WI38 (cell line): ENCODE measurements at regions not wholly inside any gene's neighbourhood (a gene's known extent, or its start where the extent isn't known, plus 50 kb on each side); places are given as distances from the start of the nearest gene placed in this dataset.

Experiments
- H3K4me3 ChIP-seq: 2 replicates; pipeline ENCODE4 v1.5.1; 2011; ENCODE audit warnings: low read depth, mild to moderate bottlenecking, control low read depth, low read length
- TF ChIP-seq, protein P1 (sequence below): IDR thresholded peaks from 2 replicates; pipeline ENCODE4 v1.5.1; 2012; ENCODE audit warnings: low read depth, mild to moderate bottlenecking, control low read depth, low read length

DNA sequence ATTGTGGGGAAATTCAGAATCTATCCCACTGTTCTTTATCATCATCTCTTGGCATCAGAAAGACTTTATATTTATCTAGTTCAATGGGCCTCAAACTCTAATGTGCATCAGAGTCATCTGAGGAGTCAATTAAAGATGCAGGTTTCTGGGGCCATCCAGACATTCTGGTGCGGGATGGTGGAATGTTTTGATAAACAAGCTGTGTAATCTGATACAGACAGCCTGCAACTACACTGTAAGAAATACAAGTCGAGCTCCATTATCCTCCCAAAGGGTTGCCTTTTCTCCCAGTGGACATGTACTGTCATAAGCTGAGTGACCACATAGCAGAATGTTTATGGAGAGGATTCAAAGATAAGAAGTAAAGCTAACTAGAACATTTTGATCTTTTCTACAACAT, 515.3 kb upstream of the DCC start:
- no peak overlapping the region for H3K4me3 ChIP-seq
- TF ChIP-seq, protein P1, sequence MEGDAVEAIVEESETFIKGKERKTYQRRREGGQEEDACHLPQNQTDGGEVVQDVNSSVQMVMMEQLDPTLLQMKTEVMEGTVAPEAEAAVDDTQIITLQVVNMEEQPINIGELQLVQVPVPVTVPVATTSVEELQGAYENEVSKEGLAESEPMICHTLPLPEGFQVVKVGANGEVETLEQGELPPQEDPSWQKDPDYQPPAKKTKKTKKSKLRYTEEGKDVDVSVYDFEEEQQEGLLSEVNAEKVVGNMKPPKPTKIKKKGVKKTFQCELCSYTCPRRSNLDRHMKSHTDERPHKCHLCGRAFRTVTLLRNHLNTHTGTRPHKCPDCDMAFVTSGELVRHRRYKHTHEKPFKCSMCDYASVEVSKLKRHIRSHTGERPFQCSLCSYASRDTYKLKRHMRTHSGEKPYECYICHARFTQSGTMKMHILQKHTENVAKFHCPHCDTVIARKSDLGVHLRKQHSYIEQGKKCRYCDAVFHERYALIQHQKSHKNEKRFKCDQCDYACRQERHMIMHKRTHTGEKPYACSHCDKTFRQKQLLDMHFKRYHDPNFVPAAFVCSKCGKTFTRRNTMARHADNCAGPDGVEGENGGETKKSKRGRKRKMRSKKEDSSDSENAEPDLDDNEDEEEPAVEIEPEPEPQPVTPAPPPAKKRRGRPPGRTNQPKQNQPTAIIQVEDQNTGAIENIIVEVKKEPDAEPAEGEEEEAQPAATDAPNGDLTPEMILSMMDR = no peak

DNA sequence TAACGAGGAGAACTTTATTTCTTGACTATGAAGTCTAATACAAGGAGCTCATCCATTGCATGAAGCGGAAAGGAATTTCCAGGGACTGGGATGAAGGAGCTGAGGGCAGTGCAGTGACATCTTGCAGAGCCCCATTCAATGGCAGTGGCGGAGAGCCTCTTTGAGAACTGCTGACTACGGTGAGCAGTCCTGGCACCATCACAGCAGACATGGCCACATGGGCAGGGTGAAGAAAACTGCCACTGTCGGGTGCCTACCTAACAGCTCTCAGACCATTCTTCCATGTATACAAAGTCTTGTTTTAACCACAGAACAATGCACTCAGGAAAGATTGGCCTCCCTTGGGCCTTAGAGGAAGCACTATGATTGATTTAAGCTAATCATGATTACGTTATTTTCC, 506.1 kb upstream of the DCC start:
- H3K4me3 ChIP-seq = no peak overlapping the region
- TF ChIP-seq, protein P1 = no peak

DNA sequence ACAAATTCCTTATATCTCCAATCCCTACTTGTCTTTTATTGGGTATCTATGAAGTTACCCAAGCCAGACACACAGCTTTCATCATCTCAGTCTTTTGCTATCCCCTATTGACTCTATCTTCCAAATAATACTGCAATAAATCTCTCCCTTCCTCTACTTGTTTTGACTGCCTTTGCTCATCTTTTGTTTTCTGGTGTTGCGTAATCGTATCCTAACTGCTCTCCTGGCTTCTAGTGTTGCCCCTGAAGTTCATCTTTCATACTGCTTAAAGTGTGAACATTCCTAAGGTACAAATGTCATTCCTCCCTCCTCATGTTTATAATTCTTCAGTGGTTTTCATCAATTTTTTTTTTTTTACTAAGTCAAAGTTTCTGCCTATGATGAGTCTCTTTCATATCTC, 491.3 kb upstream of the DCC start:
- H3K4me3 ChIP-seq = no peak overlapping the region
- TF ChIP-seq, protein P1 = no peak

DNA sequence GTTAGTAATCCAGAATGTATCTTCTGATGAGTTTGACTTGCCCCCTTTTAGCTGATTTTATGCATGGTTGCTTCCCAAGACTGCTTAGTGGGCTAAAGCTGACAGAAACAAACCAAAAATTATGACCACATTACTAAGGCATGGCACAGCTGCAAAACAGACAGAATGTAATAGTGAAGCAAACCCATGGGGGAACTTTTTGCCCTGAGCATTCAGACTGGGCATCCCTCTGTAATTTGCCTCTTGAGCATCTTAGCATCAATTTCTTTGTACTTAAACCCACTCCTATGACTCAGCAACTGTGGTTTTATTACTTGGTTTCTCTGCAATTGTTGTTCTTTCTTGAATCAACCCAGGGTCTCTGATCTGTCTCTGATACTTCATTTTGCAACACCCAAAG, 487.3 kb upstream of the DCC start:
- no peak overlapping the region for H3K4me3 ChIP-seq
- TF ChIP-seq, protein P1 = no peak

DNA sequence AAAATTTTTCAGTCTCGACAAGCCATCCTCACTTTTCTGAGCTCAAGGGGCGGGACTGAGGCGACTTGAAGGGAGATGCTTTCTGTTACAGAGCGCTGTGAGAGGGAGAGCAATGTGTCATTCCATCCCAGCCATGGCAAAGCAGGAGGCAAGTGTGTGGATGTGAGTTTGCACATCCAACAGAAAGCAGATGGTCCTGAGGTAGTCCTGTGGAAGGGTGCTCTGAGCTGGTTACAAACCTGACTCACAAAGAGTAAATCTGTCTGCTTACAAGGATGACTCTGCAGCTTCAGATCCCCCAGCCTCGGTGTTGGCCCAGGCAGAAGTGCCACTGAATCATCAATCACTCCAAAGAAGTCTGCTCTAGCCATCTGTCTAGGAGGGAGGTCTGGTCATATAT, 482.0 kb upstream of the DCC start:
- H3K4me3 ChIP-seq = no peak overlapping the region
- TF ChIP-seq, protein P1 = no peak

DNA sequence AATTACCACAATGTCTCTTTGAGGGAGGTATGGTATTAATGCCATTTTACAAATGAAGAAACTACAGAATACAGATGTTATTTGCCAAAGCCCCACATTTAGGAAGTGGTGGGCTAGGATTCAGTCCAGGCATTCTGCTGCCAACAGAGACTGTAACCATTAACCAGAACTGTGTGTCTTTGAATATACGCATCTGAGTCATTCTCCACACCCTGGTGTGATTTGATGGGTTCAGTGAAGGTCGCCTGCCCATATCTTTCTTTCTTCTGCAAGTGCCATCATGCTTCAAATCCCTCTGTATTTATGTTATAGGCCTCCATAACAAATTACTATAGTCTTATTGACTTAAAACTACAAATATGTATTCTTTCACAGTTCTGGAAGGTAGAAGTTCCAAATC, 479.0 kb upstream of the DCC start:
- TF ChIP-seq, protein P1 = no peak

DNA sequence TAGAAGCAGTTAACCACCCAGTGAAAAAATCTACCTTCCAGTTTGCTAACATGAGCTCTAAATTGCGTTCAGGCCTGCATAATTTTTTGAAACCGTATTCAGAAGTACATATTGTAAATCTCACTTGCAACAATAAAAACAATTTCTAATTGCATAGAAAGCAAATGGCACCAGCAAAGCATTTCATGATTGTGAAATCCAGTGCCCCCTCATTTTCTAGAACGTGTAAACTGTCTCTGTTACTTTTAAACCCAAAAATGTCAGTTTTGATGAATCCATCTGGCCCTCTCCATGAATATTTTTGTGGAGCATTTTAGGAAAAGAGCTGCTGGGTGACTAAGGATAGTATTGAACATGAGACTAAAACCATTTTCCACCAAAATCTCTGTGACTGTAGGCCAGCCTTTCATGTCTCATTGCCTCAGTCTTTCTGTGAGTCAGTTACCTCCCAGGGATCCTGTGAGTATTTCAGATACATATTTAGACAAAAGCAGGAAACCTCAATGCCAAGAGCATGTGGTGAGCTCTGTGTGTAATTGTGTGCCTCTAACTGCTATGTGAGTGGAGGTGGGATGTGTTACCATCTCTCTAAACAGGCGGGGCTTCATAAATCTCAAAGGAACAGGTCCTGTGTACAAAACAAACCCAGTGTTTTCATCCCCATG, 477.8 kb upstream of the DCC start:
- H3K4me3 ChIP-seq = no peak overlapping the region
- TF ChIP-seq, protein P1 = no peak

More for the DNA sequence above, 479.0 kb upstream of the DCC start:
- no peak overlapping the region for H3K4me3 ChIP-seq
